GM23338 (cell line): ENCODE measurements at regions not wholly inside any gene's neighbourhood (a gene's known extent, or its start where the extent isn't known, plus 50 kb on each side); places are given as distances from the start of the nearest gene placed in this dataset.
A peak's percentile ranks its signal among the peaks of the same experiment; 100 is the strongest.

ENCODE experiments used
- ATAC-seq: fragments of 200-7000 bp; cut with Tn5 transposase; 3 replicates; pipeline ENCODE4 v1.9.1; 2020
- DNase-seq: peaks from one replicate; pipeline ENCODE4 v3.0.0-alpha.2; 2015; ENCODE audit warnings: low spot score
- H2AFZ ChIP-seq: fragments of 200-600 bp; sonication (generic); 2 replicates; pipeline ENCODE4 v1.8.0; 2016; ENCODE audit warnings: antibody characterized with exemption, mild to moderate bottlenecking, moderate library complexity
- H3F3A ChIP-seq: fragments of 200-600 bp; sonication (generic); replicated peaks from 2 replicates; pipeline ENCODE4 v1.8.0; 2017; ENCODE audit warnings: antibody characterized with exemption, mixed run types, low read depth
- H3K27ac ChIP-seq: fragments of 200-600 bp; sonication (generic); 2 replicates; pipeline ENCODE4 v1.6.1; 2016; ENCODE audit warnings: low read depth
- H3K27me3 ChIP-seq: fragments of 200-600 bp; sonication (generic); 2 replicates; pipeline ENCODE4 v1.8.0; 2016; ENCODE audit warnings: mild to moderate bottlenecking, mixed run types, moderate library complexity; ENCODE audit not compliant: insufficient read depth
- H3K36me3 ChIP-seq: fragments of 200-600 bp; sonication (generic); 2 replicates; pipeline ENCODE4 v1.8.0; 2016; ENCODE audit warnings: mild to moderate bottlenecking; ENCODE audit not compliant: insufficient read depth
- H3K4me1 ChIP-seq: fragments of 200-600 bp; sonication (generic); 2 replicates; pipeline ENCODE4 v1.8.0; 2016; ENCODE audit warnings: mild to moderate bottlenecking, moderate library complexity; ENCODE audit not compliant: insufficient read depth
- H3K4me2 ChIP-seq: fragments of 200-600 bp; sonication (generic); 2 replicates; pipeline ENCODE4 v1.7.1; 2017; ENCODE audit warnings: mixed run types
- H3K4me3 ChIP-seq: fragments of 200-600 bp; sonication (generic); 2 replicates; pipeline ENCODE4 v1.6.1; 2016; ENCODE audit warnings: mixed run types
- H3K79me2 ChIP-seq: fragments of 200-600 bp; sonication (generic); replicated peaks from 2 replicates; pipeline ENCODE4 v1.8.0; 2017; ENCODE audit warnings: mild to moderate bottlenecking; ENCODE audit not compliant: insufficient read depth
- H3K9me2 ChIP-seq: fragments of 200-600 bp; sonication (generic); 2 replicates; pipeline ENCODE4 v1.8.0; 2017; ENCODE audit not compliant: insufficient read depth
- H4K20me1 ChIP-seq: fragments of 200-600 bp; sonication (generic); replicated peaks from 2 replicates; pipeline ENCODE4 v1.8.0; 2017; ENCODE audit warnings: mild to moderate bottlenecking; ENCODE audit not compliant: insufficient read depth
- H3K27ac Mint-ChIP-seq: 2 replicates; pipeline ENCODE4 v1.8.0; 2020; ENCODE audit warnings: inconsistent platforms, mild to moderate bottlenecking, moderate library complexity, mixed read lengths
- H3K27me3 Mint-ChIP-seq: 3 replicates; pipeline ENCODE4 v1.8.0; 2022; ENCODE audit warnings: low read depth, mild to moderate bottlenecking, moderate library complexity, mixed read lengths, inconsistent platforms; ENCODE audit not compliant: insufficient read depth, poor library complexity
- H3K36me3 Mint-ChIP-seq: 3 replicates; pipeline ENCODE4 v1.8.0; 2021; ENCODE audit warnings: low read depth, mild to moderate bottlenecking, inconsistent platforms, moderate library complexity, mixed read lengths
- H3K4me1 Mint-ChIP-seq: 3 replicates; pipeline ENCODE4 v1.8.0; 2020; ENCODE audit warnings: mild to moderate bottlenecking, inconsistent platforms, mixed read lengths
- H3K4me3 Mint-ChIP-seq: 3 replicates; pipeline ENCODE4 v1.8.0; 2021; ENCODE audit warnings: moderate library complexity, mild to moderate bottlenecking, inconsistent platforms, mixed read lengths
- H3K9me3 Mint-ChIP-seq: 3 replicates; pipeline ENCODE4 v1.8.0; 2020; ENCODE audit warnings: moderate library complexity, mild to moderate bottlenecking, inconsistent platforms, mixed read lengths
- CREB1 ChIP-seq: fragments of 250-450 bp; sonication (Bioruptor Pico); IDR thresholded peaks from 2 replicates; pipeline ENCODE4 v1.5.0; 2020; ENCODE audit warnings: low read depth, mild to moderate bottlenecking, moderate library complexity
- EZH2 ChIP-seq: fragments of 200-600 bp; sonication (generic); IDR thresholded peaks from one replicate; pipeline ENCODE4 v1.8.0; 2017; ENCODE audit warnings: antibody characterized with exemption, mild to moderate bottlenecking, low read depth; ENCODE audit not compliant: unreplicated experiment
- POLR2AphosphoS5 ChIP-seq: IDR thresholded peaks from 2 replicates; pipeline ENCODE4 v1.6.1; 2016; ENCODE audit warnings: antibody characterized with exemption, low read depth
- STAT1 ChIP-seq: IDR thresholded peaks from one replicate; pipeline ENCODE4 v1.6.1; 2016; ENCODE audit warnings: antibody characterized with exemption; ENCODE audit not compliant: unreplicated experiment
- TF ChIP-seq, protein P1 (sequence below): fragments of 250-450 bp; sonication (Bioruptor Pico); IDR thresholded peaks from 2 replicates; pipeline ENCODE4 v1.5.0; 2020; ENCODE audit warnings: mild to moderate bottlenecking, moderate library complexity

DNA sequence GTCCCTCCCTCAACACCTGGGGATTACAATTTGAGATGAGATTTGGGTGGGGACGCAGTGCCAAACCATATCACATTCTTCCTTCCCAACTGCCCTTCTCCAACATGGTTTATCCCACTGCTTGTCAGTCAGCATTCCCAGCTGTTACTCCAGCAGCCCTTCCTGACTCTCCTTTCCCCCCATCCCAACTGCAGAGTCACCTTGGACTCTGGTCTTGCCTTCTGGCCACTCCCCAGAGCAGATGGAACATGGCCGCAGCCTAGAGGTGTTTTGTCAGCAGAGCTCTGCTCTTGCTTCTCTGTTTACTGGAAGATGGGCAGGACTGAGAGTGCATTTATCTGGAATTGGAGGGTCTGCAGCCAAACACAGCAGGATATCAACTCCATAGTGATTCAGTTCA lies 51.2 kb upstream of the MEX3C start:
- Histone ChIP-seq H3K9me2 (peaks cover 9% of the 10 kb centered on the region), H3K4me2 (no peak overlapping the region), H4K20me1 (no peaks in the 10 kb centered on the region), H3K4me1 (peaks cover 8% of the 10 kb centered on the region), H3K4me3 (no peak overlapping the region), H3F3A (no peaks in the 10 kb centered on the region), H2AFZ (no peak overlapping the region), H3K27ac (no peak overlapping the region), H3K36me3 (no peaks in the 10 kb centered on the region; the same call in 1 of the 2 replicates), H3K27me3 (no peaks in the 10 kb centered on the region), H3K79me2 (no peaks in the 10 kb centered on the region)
- no peak for DNase-seq
- TF ChIP-seq EZH2 (no peak), STAT1 (no peak), POLR2AphosphoS5 (no peak), CREB1 (CRISPR knock-in tag) (no peak)
- TF ChIP-seq, protein P1, sequence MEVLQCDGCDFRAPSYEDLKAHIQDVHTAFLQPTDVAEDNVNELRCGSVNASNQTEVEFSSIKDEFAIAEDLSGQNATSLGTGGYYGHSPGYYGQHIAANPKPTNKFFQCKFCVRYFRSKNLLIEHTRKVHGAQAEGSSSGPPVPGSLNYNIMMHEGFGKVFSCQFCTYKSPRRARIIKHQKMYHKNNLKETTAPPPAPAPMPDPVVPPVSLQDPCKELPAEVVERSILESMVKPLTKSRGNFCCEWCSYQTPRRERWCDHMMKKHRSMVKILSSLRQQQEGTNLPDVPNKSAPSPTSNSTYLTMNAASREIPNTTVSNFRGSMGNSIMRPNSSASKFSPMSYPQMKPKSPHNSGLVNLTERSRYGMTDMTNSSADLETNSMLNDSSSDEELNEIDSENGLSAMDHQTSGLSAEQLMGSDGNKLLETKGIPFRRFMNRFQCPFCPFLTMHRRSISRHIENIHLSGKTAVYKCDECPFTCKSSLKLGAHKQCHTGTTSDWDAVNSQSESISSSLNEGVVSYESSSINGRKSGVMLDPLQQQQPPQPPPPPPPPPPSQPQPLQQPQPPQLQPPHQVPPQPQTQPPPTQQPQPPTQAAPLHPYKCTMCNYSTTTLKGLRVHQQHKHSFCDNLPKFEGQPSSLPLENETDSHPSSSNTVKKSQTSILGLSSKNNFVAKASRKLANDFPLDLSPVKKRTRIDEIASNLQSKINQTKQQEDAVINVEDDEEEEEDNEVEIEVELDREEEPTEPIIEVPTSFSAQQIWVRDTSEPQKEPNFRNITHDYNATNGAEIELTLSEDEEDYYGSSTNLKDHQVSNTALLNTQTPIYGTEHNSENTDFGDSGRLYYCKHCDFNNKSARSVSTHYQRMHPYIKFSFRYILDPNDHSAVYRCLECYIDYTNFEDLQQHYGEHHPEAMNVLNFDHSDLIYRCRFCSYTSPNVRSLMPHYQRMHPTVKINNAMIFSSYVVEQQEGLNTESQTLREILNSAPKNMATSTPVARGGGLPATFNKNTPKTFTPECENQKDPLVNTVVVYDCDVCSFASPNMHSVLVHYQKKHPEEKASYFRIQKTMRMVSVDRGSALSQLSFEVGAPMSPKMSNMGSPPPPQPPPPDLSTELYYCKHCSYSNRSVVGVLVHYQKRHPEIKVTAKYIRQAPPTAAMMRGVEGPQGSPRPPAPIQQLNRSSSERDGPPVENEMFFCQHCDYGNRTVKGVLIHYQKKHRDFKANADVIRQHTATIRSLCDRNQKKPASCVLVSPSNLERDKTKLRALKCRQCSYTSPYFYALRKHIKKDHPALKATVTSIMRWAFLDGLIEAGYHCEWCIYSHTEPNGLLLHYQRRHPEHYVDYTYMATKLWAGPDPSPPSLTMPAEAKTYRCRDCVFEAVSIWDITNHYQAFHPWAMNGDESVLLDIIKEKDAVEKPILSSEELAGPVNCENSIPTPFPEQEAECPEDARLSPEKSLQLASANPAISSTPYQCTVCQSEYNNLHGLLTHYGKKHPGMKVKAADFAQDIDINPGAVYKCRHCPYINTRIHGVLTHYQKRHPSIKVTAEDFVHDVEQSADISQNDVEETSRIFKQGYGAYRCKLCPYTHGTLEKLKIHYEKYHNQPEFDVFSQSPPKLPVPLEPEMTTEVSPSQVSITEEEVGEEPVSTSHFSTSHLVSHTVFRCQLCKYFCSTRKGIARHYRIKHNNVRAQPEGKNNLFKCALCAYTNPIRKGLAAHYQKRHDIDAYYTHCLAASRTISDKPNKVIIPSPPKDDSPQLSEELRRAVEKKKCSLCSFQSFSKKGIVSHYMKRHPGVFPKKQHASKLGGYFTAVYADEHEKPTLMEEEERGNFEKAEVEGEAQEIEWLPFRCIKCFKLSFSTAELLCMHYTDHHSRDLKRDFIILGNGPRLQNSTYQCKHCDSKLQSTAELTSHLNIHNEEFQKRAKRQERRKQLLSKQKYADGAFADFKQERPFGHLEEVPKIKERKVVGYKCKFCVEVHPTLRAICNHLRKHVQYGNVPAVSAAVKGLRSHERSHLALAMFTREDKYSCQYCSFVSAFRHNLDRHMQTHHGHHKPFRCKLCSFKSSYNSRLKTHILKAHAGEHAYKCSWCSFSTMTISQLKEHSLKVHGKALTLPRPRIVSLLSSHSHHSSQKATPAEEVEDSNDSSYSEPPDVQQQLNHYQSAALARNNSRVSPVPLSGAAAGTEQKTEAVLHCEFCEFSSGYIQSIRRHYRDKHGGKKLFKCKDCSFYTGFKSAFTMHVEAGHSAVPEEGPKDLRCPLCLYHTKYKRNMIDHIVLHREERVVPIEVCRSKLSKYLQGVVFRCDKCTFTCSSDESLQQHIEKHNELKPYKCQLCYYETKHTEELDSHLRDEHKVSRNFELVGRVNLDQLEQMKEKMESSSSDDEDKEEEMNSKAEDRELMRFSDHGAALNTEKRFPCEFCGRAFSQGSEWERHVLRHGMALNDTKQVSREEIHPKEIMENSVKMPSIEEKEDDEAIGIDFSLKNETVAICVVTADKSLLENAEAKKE (CRISPR knock-in tag) = no peak
- Mint-ChIP-seq H3K27me3 (peaks cover 2% of the 10 kb centered on the region), H3K27ac (no peak overlapping the region), H3K4me1 (peaks cover 7% of the 10 kb centered on the region), H3K36me3 (peaks cover 2% of the 10 kb centered on the region; the same call in 1 of the 3 replicates), H3K9me3 (no peaks in the 10 kb centered on the region), H3K4me3 (no peak overlapping the region)
- ATAC-seq = no peak

DNA sequence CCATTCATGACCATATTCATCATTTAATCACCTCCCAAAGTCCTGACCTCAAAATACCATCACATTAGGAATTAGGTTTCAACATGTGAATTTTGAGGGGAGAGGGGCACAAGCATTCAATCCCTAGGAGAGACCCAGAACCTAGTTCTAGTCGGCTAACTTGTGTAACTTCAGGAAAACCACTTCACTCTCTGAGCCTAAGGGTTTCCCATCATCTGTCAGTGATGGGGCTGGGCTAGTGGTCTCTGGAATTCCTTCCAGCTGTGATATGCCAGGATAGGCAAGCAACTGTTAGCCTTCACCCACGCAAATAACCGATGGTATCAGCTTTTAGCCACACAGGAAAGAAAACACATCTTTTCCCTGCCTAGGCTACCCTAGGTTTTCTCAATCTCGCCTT lies 52.5 kb upstream of the MEX3C start:
- Mint-ChIP-seq H3K4me1 (peaks cover 7% of the 10 kb centered on the region), H3K27me3 (peaks cover 2% of the 10 kb centered on the region), H3K36me3 (peaks cover 2% of the 10 kb centered on the region; the same call in 1 of the 3 replicates), H3K27ac (no peak overlapping the region), H3K9me3 (no peaks in the 10 kb centered on the region), H3K4me3 (no peak overlapping the region)
- H3K36me3 ChIP-seq = no peaks in the 10 kb centered on the region
- H3K27ac ChIP-seq = no peak overlapping the region
- no peaks in the 10 kb centered on the region for H3K27me3 ChIP-seq
- H3F3A ChIP-seq = no peaks in the 10 kb centered on the region
- H3K4me2 ChIP-seq = no peak overlapping the region
- peaks cover 8% of the 10 kb centered on the region for H3K4me1 ChIP-seq
- H4K20me1 ChIP-seq = no peaks in the 10 kb centered on the region
- no peaks in the 10 kb centered on the region for H3K79me2 ChIP-seq
- no peak overlapping the region for H3K4me3 ChIP-seq
- peak overlapping the region; percentile 69 for H2AFZ ChIP-seq
- H3K9me2 ChIP-seq = peaks cover 9% of the 10 kb centered on the region
- ATAC-seq (no peak), DNase-seq (peak; percentile 17)
- TF ChIP-seq, protein P1 (CRISPR knock-in tag) = no peak
